RPMI8226 (cell line): ENCODE measurements at regions not wholly inside any gene's neighbourhood (a gene's known extent, or its start where the extent isn't known, plus 50 kb on each side); places are given as distances from the start of the nearest gene placed in this dataset.

Experiments
- DNase-seq: peaks from one replicate; pipeline ENCODE4 v3.0.0-alpha.2; 2015

DNA sequence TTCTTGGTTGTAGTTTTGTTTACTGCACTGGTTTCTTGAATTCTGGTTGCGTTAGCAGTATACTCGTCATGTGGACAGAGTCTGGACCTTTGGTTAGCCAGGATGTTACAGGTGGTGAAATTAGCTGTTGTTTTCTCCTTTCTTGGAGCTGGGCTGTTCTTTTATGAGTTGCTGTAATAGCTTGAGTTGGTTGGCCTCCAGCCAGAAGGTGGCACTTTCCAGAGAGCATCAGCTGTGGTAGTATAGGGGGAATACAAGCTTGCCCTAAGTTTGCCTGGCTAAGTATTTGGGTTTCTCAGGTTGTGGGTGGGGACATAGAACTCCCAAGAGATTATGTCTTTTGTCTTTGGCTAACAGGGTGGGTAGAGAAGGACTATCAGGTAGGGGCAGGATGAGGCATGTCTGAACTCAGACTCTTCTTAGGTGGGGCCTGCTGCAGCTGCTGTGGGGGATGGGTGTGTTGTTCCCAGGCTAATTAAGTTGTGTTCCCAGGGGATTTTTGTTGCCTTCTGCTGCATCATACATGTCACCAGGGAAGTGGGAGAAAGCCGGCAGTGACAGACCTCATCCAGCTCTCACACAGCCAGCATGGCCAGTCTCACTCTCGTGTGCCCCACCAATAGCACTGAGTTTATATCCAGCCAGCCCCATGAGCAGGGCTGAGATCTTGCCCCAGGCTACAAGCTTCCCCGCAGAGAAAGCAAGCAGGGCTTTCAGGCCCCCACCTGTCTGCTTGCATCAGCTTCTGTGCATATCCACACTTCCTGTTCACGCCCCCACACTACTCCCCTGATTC lies 246.7 kb upstream of the TPK1 start:
- peak; percentile 85 for DNase-seq

GRCh38 chr7:145065473-145065872 lies 229.6 kb upstream of the TPK1 start:
- no peak for DNase-seq

- DNase-seq: no peak
Measured at GRCh38 chr7:145064114-145064513, 228.3 kb upstream of the TPK1 start.

DNA sequence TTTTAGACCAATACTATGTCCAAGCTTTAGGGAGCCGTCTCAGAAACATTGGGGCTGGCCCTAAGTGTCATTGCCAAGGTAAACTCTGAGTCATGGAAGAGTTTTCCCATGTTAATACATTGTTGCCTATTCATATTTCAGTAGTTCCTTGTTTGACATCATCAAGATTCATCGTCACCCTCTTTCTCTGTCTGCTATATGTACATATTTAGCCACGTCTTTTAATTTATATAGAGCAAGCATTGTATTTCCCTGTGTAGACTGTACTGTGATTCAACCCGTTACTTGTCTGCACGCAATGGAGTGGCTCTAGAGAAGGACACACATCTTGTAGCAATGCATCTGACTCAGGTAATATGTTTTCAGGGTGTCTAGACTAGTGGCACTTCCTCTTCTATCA lies 217.9 kb upstream of the TPK1 start:
- DNase-seq: no peak

- no peak for DNase-seq
Measured at GRCh38 chr7:145050415-145050814, 214.6 kb upstream of the TPK1 start.

DNA sequence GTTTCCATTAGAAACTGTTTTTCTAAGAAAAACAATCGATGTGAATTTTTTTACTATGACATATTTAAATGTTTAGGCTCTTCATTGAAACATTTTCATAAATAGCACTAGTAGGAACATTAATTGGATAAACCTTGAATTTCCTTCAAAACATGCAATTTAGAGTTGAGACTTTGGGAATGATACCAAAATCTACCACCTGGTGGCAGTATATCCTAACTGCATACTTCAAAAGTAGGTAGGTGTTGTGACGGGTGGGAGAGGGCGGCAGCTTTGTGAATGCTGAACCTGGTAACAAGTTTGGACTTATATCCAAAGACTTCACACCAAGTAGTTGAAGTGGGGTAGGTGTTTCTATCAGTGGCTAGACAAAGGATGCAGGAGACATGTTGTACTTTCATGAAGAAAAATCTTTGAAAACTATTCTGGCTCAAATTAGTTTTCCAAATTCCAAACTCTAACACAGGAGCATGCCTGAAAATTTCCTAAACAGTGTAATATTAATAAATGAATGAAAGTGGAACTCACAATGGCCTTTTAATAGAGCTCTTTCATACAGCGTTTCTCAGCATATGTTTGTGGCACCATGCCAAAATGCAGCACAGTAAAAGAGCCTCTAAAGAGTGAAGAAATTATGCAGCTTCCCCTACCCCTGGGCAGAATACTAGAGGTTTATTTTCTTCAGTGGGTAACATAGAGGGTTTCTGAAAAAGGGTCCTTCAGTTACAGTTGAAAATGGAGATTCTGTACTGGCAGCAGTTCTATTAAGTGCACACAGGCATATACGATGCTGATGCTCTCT lies 201.0 kb upstream of the TPK1 start:
- DNase-seq: peak; percentile 76

GRCh38 chr7:145031162-145031561 lies 195.3 kb upstream of the TPK1 start:
- no peak for DNase-seq

- DNase-seq: no peak
Measured at GRCh38 chr7:145030754-145031153, 194.9 kb upstream of the TPK1 start.

DNA sequence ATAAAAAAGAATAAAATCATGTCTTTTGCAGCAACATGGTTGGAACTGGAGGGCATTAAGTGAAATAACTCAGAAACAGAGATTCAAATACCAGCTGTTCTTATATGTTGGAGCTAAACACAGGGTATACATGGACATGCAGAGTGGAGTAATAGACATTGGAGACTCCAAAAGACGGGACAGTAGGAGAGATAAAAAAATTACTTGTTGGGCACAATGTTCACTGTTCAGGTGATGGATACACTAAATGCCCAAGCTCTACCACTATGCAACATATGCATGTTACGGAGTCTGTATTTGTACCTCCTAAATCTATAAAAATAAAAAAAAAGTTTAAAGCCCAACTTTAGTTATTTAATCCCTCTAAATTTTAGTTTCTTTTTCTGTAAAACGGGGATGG lies 184.6 kb upstream of the TPK1 start:
- no peak for DNase-seq

GRCh38 chr7:145016068-145016467 lies 180.2 kb upstream of the TPK1 start:
- DNase-seq: peak; percentile 25

GRCh38 chr7:145009876-145010275 lies 174.0 kb upstream of the TPK1 start:
- DNase-seq: no peak

DNA sequence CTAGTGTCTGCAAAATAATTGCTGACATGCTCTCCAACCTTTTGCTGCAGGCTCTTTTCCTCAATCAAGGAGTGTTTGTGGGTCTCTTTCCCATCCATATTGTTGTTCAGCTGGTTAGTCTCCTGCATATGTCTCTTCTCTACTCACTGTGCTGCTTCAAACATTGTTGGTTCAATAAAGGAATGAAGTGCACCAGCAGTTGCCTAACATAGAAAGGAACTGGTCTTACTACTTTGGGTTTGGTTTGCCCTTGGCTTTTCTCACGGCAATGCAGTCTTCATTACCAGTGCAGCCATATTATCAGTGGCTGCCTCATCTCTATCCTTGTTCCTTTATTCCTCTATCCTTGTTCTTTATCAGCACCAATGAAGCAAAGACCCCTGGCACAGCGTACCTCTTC lies 169.7 kb upstream of the TPK1 start:
- DNase-seq: no peak

- no peak for DNase-seq
Measured at GRCh38 chr7:144997512-144997911, 161.7 kb upstream of the TPK1 start.

DNA sequence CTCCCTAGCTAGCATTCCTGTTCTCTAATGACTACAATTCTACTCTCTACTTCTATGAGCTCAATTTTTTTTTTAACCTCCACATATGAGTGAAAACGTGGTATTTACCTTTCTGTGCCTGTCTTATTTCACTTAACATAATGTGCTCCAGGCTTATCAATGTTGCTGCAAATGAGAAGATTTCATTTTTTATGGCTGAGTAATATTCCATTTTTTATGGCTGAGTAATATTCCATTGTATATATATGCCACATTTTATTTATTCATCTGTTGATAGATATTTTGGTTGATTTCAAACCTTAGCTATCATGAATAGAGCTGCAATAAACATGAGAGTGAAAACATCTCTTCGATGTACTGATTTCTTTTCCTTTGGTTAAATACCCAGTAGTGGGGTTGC lies 159.6 kb upstream of the TPK1 start:
- DNase-seq: no peak

- no peak for DNase-seq
Measured at GRCh38 chr7:144991041-144991440, 155.2 kb upstream of the TPK1 start.

GRCh38 chr7:144987686-144988085 lies 151.8 kb upstream of the TPK1 start:
- DNase-seq: no peak

- DNase-seq: no peak
Measured at GRCh38 chr7:144982133-144982532, 146.3 kb upstream of the TPK1 start.

- DNase-seq: no peak
Measured at GRCh38 chr7:144975882-144976281, 140.0 kb upstream of the TPK1 start.

DNA sequence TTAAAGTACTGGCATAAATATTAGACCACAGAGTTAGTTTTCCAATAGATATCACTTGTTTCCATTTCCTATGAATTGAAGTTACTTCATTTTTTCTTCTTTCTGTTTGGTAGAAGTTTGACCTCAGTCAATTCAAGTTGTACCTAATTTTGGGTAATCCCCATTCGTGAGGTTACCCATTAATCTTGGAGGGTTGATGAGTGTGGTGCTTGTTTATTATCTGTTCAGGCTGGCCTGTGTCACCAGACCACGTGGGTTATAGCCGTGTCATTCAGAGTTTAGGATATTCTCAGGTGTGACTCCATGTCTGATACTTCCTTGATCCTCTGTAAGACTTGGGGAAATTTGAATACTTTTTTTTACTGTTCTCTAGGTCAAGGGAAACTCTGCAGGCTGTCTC lies 133.9 kb upstream of the TPK1 start:
- DNase-seq: no peak

DNA sequence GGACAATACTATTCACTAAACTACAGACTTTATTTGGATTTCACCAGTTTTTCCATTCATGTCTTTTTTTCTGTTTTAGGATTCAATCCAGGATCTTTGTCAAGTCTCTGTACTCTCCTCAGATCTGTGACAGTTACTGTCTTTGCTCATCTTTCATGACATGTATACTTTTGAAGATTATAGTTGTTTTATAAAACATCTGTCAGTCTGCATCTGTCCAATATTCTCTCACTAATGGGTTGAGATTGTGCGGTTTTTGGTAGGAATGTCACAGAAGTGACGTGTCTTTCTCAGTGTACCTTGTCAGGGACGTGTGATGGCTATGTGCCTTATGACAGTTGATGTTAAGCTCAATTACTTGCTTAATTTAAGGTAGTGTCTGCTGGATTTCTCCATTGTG lies 124.9 kb upstream of the TPK1 start:
- no peak for DNase-seq

- no peak for DNase-seq
Measured at GRCh38 chr7:144957998-144958397, 122.1 kb upstream of the TPK1 start.

GRCh38 chr7:144955422-144955821 lies 119.6 kb upstream of the TPK1 start:
- no peak for DNase-seq

DNA sequence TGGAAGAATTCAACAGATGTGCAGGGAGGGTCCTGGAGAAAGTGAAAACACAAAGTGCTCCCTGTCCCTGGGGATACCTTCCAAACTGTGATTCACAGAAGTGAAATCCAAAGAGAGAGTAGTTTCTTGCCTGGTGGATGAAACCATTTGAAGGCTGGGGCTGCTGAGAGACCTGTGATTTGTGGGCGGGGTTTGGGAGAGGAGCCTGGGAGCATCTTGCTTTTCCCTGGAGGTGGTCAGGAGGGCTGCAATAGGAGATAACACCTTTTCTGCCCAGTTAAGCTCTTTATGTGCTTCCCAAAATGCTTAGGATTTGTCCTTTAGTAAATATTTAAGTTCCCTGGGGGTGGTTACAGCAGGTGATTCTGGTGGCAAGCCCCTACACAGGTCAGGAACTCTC lies 105.3 kb upstream of the TPK1 start:
- DNase-seq: no peak

GRCh38 chr7:144937199-144937598 lies 101.3 kb upstream of the TPK1 start:
- no peak for DNase-seq

DNA sequence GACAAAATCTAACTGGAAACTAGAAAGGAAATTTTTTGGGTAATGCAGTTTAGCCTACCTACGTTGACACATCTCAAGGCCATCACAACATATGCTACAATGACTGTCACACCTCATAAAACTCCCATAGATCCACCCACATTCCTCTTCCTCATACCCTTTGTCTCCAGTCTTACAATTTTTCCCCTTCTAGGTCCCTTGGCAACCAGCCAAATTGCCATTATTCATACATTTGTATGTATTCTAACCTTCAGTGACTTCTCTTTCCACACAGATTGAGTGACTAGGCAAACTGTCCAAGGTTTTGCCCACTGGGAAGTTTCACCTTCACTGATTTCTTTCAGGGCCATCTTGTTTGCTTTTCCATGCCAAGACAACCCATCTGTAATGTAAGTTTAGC lies 100.5 kb upstream of the TPK1 start:
- DNase-seq: no peak
